Transverse colon (tissue), 3 donors: ENCODE measurements at regions not wholly inside any gene's neighbourhood (a gene's known extent, or its start where the extent isn't known, plus 50 kb on each side); places are given as distances from the start of the nearest gene placed in this dataset.
"Not testable (repeated sequence)": the region's sequence is repeated elsewhere in the genome, so short reads cannot be mapped to it uniquely, and the experiment has no call there.

Experiments
- CTCF ChIP-seq, 5 experiments: fragments of 200-600 bp in 3 of 5; fragments of 450-650 bp in 2 of 5; sonication (generic) in 3 of 5; IDR thresholded peaks; 1 replicate in 2 of 5; 2 replicates in 3 of 5; pipeline ENCODE4 v1.5.1; 2016 to 2017; ENCODE audit warnings: antibody characterized with exemption in 5 of 5, inconsistent platforms in 3 of 5, mild to moderate bottlenecking in 2 of 5, moderate library complexity in 1 of 5
- EP300 ChIP-seq: sonication (generic); formaldehyde crosslinking; IDR thresholded peaks from one replicate; pipeline ENCODE4 v1.6.1; 2017; ENCODE audit warnings: antibody characterized with exemption, low read depth
- POLR2A ChIP-seq: fragments of 450-650 bp; IDR thresholded peaks from one replicate; pipeline ENCODE4 v1.6.1; 2016; ENCODE audit warnings: antibody characterized with exemption, mild to moderate bottlenecking, moderate library complexity

GRCh38 chr2:36279506-36279905, 76.1 kb upstream of the CRIM1 start:
- TF ChIP-seq CTCF (IDR thresholded peaks at IDR 0.05); POLR2A; EP300: not testable (repeated sequence)
